ENCODE measurements at regions not wholly inside any gene's neighbourhood (a gene's known extent, or its start where the extent isn't known, plus 50 kb on each side); places are given as distances from the start of the nearest gene placed in this dataset.

- TF ChIP-seq CEBPG (CRISPR knock-in tag; IDR thresholded peaks at IDR 0.05) (no peak), CEBPG (tag; conservative IDR thresholded peaks at IDR 0.05 in 1 of 2, IDR thresholded peaks at IDR 0.05 in 1 of 2) (no peak)
These were observed 179.0 kb upstream of the PLPP4 start (continued) for GRCh38 chr10:120278069-120278468.

DNA sequence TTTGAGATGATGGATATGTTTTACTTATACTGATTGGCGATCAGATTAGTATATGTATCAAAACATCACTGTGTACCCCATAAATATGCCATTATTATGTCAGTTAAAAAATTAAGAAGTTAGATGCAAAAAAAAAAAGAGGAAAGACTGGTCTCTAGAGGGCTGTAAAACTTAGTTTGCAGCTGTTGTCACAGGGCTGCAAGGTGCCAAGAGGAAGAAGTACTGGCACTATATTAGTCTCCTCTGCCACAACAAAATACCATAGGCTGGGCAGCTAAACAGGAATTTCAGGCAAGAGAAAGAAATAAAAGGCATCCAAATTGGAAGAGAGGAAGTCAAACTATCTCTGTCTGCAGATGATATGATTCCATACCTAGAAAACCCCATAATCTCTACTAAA lies 177.8 kb upstream of the PLPP4 start:
- H2AFZ ChIP-seq (ENCODE audit: low read depth, low read length) = no peak overlapping the region
- H3K9me3 ChIP-seq (replicated peaks; ENCODE audit: control insufficient read depth, insufficient read depth, low read depth, low read length) = no peaks in the 10 kb centered on the region
- in situ Hi-C loops (cut with MboI) = no loop called here
- H3K27ac ChIP-seq (ENCODE audit: extremely low read depth, low read depth, low read length) = no peak overlapping the region
- H3K27me3 ChIP-seq (ENCODE audit: control insufficient read depth in 2 of 2, insufficient read depth in 2 of 2, low read length in 2 of 2) = no peaks in the 10 kb centered on the region
- no peak overlapping the region for H3K9ac ChIP-seq (ENCODE audit: insufficient read depth in 1 of 2, low read depth in 2 of 2, low read length in 2 of 2)
- FAIRE-seq (no peak), DNase-seq (ENCODE audit: extremely low read depth in 1 of 4, low spot score in 3 of 4) (no peak), ATAC-seq (no peak)
- H3K4me3 ChIP-seq = no peak overlapping the region
- H3K9me1 ChIP-seq (ENCODE audit: control insufficient read depth, insufficient read depth, low read length) = no peaks in the 10 kb centered on the region
- no peak for TF ChIP-seq OTX1 (CRISPR knock-in tag; IDR thresholded peaks at IDR 0.05)
- BruUV-seq (replicated peaks) = no TSS peak
- intact Hi-C loops (cut with micrococcal nuclease) = no loop called here
- H3K36me3 ChIP-seq (ENCODE audit: control insufficient read depth, insufficient read depth, low read length) = no peaks in the 10 kb centered on the region
- H4K20me1 ChIP-seq (replicated peaks; ENCODE audit: control insufficient read depth, insufficient read depth, low read length) = no peaks in the 10 kb centered on the region
- ChIA-PET POLR2A (interaction anchor here (0.5 kb wide), 1 partner anchor 406 kb away, joined by 3 read pairs; no protein-coding TSS in a partner anchor), CTCF (ENCODE audit: low intra/inter-chr PET ratio) (no interaction called here)
- WGBS (ENCODE audit: insufficient coverage, low coverage, missing lambda C conversion rate) = 0% methylated on average over 1 of the region's 1 CpG
- H3K4me1 ChIP-seq (replicated peaks in 1 of 2; ENCODE audit: control insufficient read depth in 2 of 2, insufficient read depth in 2 of 2, low read length in 2 of 2) = no peaks in the 10 kb centered on the region
- no peak overlapping the region for H3K4me2 ChIP-seq (ENCODE audit: insufficient read depth, low read length)
- H3K79me2 ChIP-seq (ENCODE audit: control insufficient read depth, insufficient read depth, low read length) = no peaks in the 10 kb centered on the region

- Histone ChIP-seq H3K27ac (ENCODE audit: extremely low read depth, low read depth, low read length) (no peak overlapping the region), H3K4me2 (ENCODE audit: insufficient read depth, low read length) (no peak overlapping the region), H3K36me3 (ENCODE audit: control insufficient read depth, insufficient read depth, low read length) (no peaks in the 10 kb centered on the region), H4K20me1 (replicated peaks; ENCODE audit: control insufficient read depth, insufficient read depth, low read length) (no peaks in the 10 kb centered on the region), H3K4me1 (replicated peaks in 1 of 2; ENCODE audit: control insufficient read depth in 2 of 2, insufficient read depth in 2 of 2, low read length in 2 of 2) (no peaks in the 10 kb centered on the region), H3K9me1 (ENCODE audit: control insufficient read depth, insufficient read depth, low read length) (no peaks in the 10 kb centered on the region), H3K9ac (ENCODE audit: insufficient read depth in 1 of 2, low read depth in 2 of 2, low read length in 2 of 2) (no peak overlapping the region), H3K9me3 (replicated peaks; ENCODE audit: control insufficient read depth, insufficient read depth, low read depth, low read length) (no peaks in the 10 kb centered on the region), H2AFZ (ENCODE audit: low read depth, low read length) (no peak overlapping the region), H3K27me3 (ENCODE audit: control insufficient read depth in 2 of 2, insufficient read depth in 2 of 2, low read length in 2 of 2) (no peaks in the 10 kb centered on the region), H3K4me3 (no peak overlapping the region), H3K79me2 (ENCODE audit: control insufficient read depth, insufficient read depth, low read length) (no peaks in the 10 kb centered on the region)
- FAIRE-seq (no peak), ATAC-seq (no peak), DNase-seq (ENCODE audit: extremely low read depth in 1 of 4, low spot score in 3 of 4) (no peak)
- POLR2A ChIA-PET = no interaction called here
- BruUV-seq (replicated peaks) = no TSS peak
- in situ Hi-C loops (cut with MboI) = no loop called here
- intact Hi-C loops (cut with micrococcal nuclease) = no loop called here
- CTCF ChIA-PET (ENCODE audit: low intra/inter-chr PET ratio) = no interaction called here
- WGBS (ENCODE audit: insufficient coverage, low coverage, missing lambda C conversion rate) = 3% methylated on average over 8 of the region's 8 CpGs
- TF ChIP-seq, protein P1, sequence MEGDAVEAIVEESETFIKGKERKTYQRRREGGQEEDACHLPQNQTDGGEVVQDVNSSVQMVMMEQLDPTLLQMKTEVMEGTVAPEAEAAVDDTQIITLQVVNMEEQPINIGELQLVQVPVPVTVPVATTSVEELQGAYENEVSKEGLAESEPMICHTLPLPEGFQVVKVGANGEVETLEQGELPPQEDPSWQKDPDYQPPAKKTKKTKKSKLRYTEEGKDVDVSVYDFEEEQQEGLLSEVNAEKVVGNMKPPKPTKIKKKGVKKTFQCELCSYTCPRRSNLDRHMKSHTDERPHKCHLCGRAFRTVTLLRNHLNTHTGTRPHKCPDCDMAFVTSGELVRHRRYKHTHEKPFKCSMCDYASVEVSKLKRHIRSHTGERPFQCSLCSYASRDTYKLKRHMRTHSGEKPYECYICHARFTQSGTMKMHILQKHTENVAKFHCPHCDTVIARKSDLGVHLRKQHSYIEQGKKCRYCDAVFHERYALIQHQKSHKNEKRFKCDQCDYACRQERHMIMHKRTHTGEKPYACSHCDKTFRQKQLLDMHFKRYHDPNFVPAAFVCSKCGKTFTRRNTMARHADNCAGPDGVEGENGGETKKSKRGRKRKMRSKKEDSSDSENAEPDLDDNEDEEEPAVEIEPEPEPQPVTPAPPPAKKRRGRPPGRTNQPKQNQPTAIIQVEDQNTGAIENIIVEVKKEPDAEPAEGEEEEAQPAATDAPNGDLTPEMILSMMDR (IDR thresholded peaks at IDR 0.05 in 2 of 3, conservative IDR thresholded peaks at IDR 0.05 in 1 of 3; ENCODE audit: insufficient read depth in 2 of 3, low read depth in 1 of 3, low read length in 3 of 3) = no peak
- TF ChIP-seq, protein P2, sequence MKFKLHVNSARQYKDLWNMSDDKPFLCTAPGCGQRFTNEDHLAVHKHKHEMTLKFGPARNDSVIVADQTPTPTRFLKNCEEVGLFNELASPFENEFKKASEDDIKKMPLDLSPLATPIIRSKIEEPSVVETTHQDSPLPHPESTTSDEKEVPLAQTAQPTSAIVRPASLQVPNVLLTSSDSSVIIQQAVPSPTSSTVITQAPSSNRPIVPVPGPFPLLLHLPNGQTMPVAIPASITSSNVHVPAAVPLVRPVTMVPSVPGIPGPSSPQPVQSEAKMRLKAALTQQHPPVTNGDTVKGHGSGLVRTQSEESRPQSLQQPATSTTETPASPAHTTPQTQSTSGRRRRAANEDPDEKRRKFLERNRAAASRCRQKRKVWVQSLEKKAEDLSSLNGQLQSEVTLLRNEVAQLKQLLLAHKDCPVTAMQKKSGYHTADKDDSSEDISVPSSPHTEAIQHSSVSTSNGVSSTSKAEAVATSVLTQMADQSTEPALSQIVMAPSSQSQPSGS (CRISPR knock-in tag; IDR thresholded peaks at IDR 0.05) = no peak
- TF ChIP-seq BRCA1 (IDR thresholded peaks at IDR 0.05) (no peak), BRCA1 (CRISPR knock-in tag; IDR thresholded peaks at IDR 0.05) (no peak), NFE2 (IDR thresholded peaks at IDR 0.05; ENCODE audit: low read depth) (no peak), PTBP1 (IDR thresholded peaks at IDR 0.05; ENCODE audit: low read depth, low read length) (no peak), ZNF431 (CRISPR knock-in tag; IDR thresholded peaks at IDR 0.05) (no peak), EZH2 (IDR thresholded peaks at IDR 0.05; ENCODE audit: borderline replicate concordance, low read depth, low read length) (no peak)
These were observed 174.6 kb upstream of the PLPP4 start for GRCh38 chr10:120282421-120282820.
